ENCODE measurements at regions not wholly inside any gene's neighbourhood (a gene's known extent, or its start where the extent isn't known, plus 50 kb on each side); places are given as distances from the start of the nearest gene placed in this dataset.
"Not testable (repeated sequence)": the region's sequence is repeated elsewhere in the genome, so short reads cannot be mapped to it uniquely, and the experiment has no call there.

GRCh38 chrY:18919256-18919655, 145.7 kb upstream of the HSFY2 start:
- Histone ChIP-seq H3K27me3 (ENCODE audit: insufficient read depth, poor library complexity, severe bottlenecking) (no peaks in the 10 kb centered on the region), H3K4me1 (ENCODE audit: insufficient read depth, poor library complexity, severe bottlenecking) (peaks cover 5% of the 10 kb centered on the region), H3K27ac (ENCODE audit: poor library complexity, severe bottlenecking) (no peak overlapping the region), H3K4me3 (ENCODE audit: severe bottlenecking) (no peak overlapping the region), H3K36me3 (ENCODE audit: low read depth) (no peaks in the 10 kb centered on the region), H3K9me3 (ENCODE audit: severe bottlenecking) (no peaks in the 10 kb centered on the region)
- no peak for TF ChIP-seq CTCF (IDR thresholded peaks at IDR 0.05; ENCODE audit: poor library complexity, severe bottlenecking)
- ATAC-seq (ENCODE audit: low read depth) (no peak), DNase-seq (ENCODE audit: low spot score) (no peak)

GRCh38 chrY:18912846-18913245, 139.3 kb upstream of the HSFY2 start:
- no peak overlapping the region for H3K27ac ChIP-seq (ENCODE audit: poor library complexity, severe bottlenecking)
- no peaks in the 10 kb centered on the region for H3K9me3 ChIP-seq (ENCODE audit: severe bottlenecking)
- H3K36me3 ChIP-seq (ENCODE audit: low read depth): no peaks in the 10 kb centered on the region
- H3K4me1 ChIP-seq (ENCODE audit: insufficient read depth, poor library complexity, severe bottlenecking): peaks cover 4% of the 10 kb centered on the region
- no peak for DNase-seq (ENCODE audit: low spot score)
- no peaks in the 10 kb centered on the region for H3K27me3 ChIP-seq (ENCODE audit: insufficient read depth, poor library complexity, severe bottlenecking)
- H3K4me3 ChIP-seq (ENCODE audit: severe bottlenecking): no peak overlapping the region
- ATAC-seq (ENCODE audit: low read depth): no peak
- no peak for TF ChIP-seq CTCF (IDR thresholded peaks at IDR 0.05; ENCODE audit: poor library complexity, severe bottlenecking)

DNA sequence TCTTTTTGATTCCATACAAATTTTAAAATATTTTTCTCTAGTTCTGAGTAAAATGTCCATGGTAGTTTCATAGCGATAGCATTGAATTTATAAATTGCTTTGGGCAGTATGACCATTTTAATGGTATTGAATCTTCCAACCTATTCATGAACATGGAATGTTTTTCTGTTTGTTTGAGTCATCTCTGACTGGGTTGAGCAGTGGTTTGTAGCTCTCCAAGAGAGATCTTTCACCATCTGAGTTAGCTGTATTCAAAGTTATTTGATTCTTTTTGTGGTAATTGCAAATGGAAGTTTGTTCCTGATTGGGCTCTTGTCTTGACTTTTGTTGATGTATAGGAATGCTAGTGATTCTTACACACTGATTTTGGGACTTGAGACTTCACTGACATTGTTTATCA, 136.3 kb upstream of the HSFY2 start:
- no peaks in the 10 kb centered on the region for H3K36me3 ChIP-seq (ENCODE audit: low read depth)
- ATAC-seq (ENCODE audit: low read depth) (peak; percentile 84), DNase-seq (ENCODE audit: low spot score) (no peak)
- peak overlapping the region; percentile 41 for H3K27ac ChIP-seq (ENCODE audit: poor library complexity, severe bottlenecking)
- H3K4me1 ChIP-seq (ENCODE audit: insufficient read depth, poor library complexity, severe bottlenecking): peaks cover 4% of the 10 kb centered on the region
- no peaks in the 10 kb centered on the region for H3K27me3 ChIP-seq (ENCODE audit: insufficient read depth, poor library complexity, severe bottlenecking)
- H3K4me3 ChIP-seq (ENCODE audit: severe bottlenecking): no peak overlapping the region
- TF ChIP-seq CTCF (IDR thresholded peaks at IDR 0.05; ENCODE audit: poor library complexity, severe bottlenecking): no peak
- H3K9me3 ChIP-seq (ENCODE audit: severe bottlenecking): no peaks in the 10 kb centered on the region

DNA sequence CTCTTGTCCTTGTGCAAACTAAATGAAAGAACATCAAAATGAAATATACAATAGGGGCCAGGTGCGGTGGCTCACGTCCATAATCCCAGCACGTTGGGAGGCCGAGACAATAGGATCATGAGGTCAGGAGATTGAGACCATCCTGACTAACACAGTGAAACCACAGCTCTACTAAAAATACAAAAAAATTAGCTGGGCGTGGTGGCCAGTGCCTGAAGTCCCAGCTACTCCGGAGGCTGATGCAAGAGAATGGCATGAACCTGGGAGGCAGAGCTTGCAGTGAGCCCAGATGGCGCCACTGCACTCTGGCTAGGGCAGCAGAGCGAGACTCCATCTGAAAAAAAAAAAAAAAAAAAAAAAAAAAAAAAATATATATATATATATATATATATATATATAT, 132.7 kb upstream of the HSFY2 start:
- ATAC-seq (ENCODE audit: low read depth): peak; percentile 55; the same call in 2 of the 3 replicates
- not testable (repeated sequence) for H3K27me3 ChIP-seq (ENCODE audit: insufficient read depth, poor library complexity, severe bottlenecking); H3K4me3 ChIP-seq (ENCODE audit: severe bottlenecking); H3K4me1 ChIP-seq (ENCODE audit: insufficient read depth, poor library complexity, severe bottlenecking); H3K27ac ChIP-seq (ENCODE audit: poor library complexity, severe bottlenecking); H3K9me3 ChIP-seq (ENCODE audit: severe bottlenecking); H3K36me3 ChIP-seq (ENCODE audit: low read depth)
- DNase-seq (ENCODE audit: low spot score): peak; percentile 57

DNA sequence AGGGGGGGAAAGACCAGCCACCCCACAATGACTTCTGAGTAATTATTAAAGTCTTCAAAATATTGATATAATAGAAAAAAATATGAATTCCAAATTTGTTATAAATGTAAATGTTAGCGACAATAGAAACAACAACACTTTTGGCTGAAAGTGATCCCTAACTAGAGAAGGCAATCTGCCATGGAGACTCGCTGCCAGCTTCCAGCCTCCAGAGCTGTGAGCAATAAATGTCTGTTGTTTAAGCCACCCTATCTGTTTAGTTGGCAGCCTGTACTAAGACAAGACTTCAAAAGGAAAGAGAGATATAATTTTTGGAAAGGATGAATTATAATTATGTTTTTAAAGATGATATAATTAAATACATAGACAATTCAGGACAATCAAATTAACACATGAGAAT, 130.8 kb upstream of the HSFY2 start:
- TF ChIP-seq CTCF (IDR thresholded peaks at IDR 0.05; ENCODE audit: poor library complexity, severe bottlenecking): no peak

More for the DNA sequence above, 130.8 kb upstream of the HSFY2 start:
- DNase-seq (ENCODE audit: low spot score): no peak
- Histone ChIP-seq H3K36me3 (ENCODE audit: low read depth) (no peaks in the 10 kb centered on the region), H3K27me3 (ENCODE audit: insufficient read depth, poor library complexity, severe bottlenecking) (no peaks in the 10 kb centered on the region), H3K4me3 (ENCODE audit: severe bottlenecking) (no peak overlapping the region), H3K27ac (ENCODE audit: poor library complexity, severe bottlenecking) (no peak overlapping the region), H3K4me1 (ENCODE audit: insufficient read depth, poor library complexity, severe bottlenecking) (no peaks in the 10 kb centered on the region), H3K9me3 (ENCODE audit: severe bottlenecking) (no peaks in the 10 kb centered on the region)
- ATAC-seq (ENCODE audit: low read depth): no peak
